ENCODE measurements at regions not wholly inside any gene's neighbourhood (a gene's known extent, or its start where the extent isn't known, plus 50 kb on each side); places are given as distances from the start of the nearest gene placed in this dataset.

- H3K4me3 ChIP-seq (ENCODE audit: low read depth, poor library complexity, severe bottlenecking), result no peak overlapping the region
- DNase-seq (ENCODE audit: low spot score in 2 of 2), result no peak
- WGBS, 2 donors, result 59 to 69% methylated on average over 3 of the region's 3 CpGs
- TF ChIP-seq POLR2A (IDR thresholded peaks at IDR 0.05) (no peak), CTCF (IDR thresholded peaks at IDR 0.05) (no peak)
- intact Hi-C loops (cut with DNase I; ENCODE audit: low total_unique reads), result no loop called here
These were observed 823.1 kb downstream of the SORCS1 start for GRCh38 chr10:106341356-106341755.

DNA sequence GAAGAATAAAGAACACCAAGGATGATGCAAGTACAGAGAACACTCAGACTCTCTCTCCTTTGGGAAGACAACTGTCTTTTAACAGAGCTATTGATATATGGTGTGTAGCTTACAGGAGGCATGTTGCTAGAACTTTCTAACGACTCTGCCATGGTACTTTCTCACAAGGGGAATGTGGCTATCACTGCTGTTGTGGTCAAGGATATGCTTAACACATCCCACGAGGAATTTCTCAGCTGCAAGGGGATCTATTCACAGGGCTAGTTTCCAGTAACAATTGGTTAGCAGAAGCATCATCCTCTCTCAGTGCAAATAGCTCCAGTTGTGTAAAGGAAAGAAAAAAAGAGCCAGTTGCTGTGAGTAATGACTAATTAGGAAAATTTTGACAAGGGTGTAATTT lies 826.0 kb downstream of the SORCS1 start:
- no peak for DNase-seq (ENCODE audit: low spot score in 2 of 2)
- intact Hi-C loops (cut with DNase I; ENCODE audit: low total_unique reads), result no loop called here
- TF ChIP-seq CTCF (IDR thresholded peaks at IDR 0.05) (no peak), POLR2A (IDR thresholded peaks at IDR 0.05) (no peak)
- no peak overlapping the region for H3K4me3 ChIP-seq (ENCODE audit: low read depth, poor library complexity, severe bottlenecking)
- 32 to 40% methylated on average over 2 of the region's 2 CpGs for WGBS, 2 donors

DNA sequence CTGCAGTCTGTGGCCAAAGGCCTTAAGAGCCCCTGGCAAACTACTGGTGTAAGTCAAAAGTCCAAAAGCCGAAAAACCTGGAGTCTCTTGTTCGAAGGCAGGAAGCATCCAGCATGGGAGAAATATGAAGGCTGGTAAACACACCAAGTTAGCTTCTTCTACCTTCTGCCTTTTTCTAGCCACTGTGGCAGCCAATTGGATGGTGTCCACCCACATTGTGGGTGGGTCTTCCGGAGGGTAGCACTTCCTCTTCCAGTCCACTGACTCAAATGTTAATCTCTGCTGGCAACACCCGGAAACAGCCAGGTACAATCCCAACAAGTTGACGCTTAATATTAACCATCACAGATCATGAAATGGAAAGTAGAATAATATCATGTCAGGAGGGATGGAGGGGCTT lies 827.6 kb downstream of the SORCS1 start:
- DNase-seq (ENCODE audit: low spot score in 2 of 2), result no peak
- no peak overlapping the region for H3K4me3 ChIP-seq (ENCODE audit: low read depth, poor library complexity, severe bottlenecking)
- intact Hi-C loops (cut with DNase I; ENCODE audit: low total_unique reads), result no loop called here
- WGBS, 2 donors, result 89 to 91% methylated on average over 5 of the region's 5 CpGs
- TF ChIP-seq CTCF (IDR thresholded peaks at IDR 0.05), result no peak
- no peak for TF ChIP-seq POLR2A (IDR thresholded peaks at IDR 0.05)

DNA sequence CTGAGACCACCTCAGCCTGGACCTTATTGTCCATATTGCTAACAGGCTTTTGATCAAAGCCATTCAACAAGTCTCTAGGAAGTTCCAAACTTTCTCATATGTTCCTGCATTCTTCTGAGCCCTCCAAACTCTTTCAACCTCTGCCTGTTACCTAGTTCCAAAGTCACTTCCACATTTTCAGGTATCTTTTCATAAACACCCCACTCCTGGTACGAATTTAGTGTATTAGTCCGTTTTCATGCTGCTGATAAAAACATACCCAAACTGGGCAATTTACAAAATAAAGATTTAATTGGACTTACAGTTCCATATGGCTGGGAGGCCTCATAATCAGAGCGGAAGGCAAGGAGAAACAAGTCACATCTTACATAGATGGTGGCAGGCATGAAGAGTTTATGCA lies 836.8 kb downstream of the SORCS1 start:
- intact Hi-C loops (cut with DNase I; ENCODE audit: low total_unique reads), result no loop called here
- 82 to 85% methylated on average over 3 of the region's 3 CpGs for WGBS, 2 donors
- no peak overlapping the region for H3K4me3 ChIP-seq (ENCODE audit: low read depth, poor library complexity, severe bottlenecking)
- DNase-seq (ENCODE audit: low spot score in 2 of 2), result no peak
- TF ChIP-seq CTCF (IDR thresholded peaks at IDR 0.05) (no peak), POLR2A (IDR thresholded peaks at IDR 0.05) (no peak)

- TF ChIP-seq POLR2A (IDR thresholded peaks at IDR 0.05) (no peak), CTCF (IDR thresholded peaks at IDR 0.05) (no peak)
- 71 to 91% methylated on average over 3 of the region's 3 CpGs for WGBS, 2 donors
- intact Hi-C loops (cut with DNase I; ENCODE audit: low total_unique reads), result no loop called here
- no peak overlapping the region for H3K4me3 ChIP-seq (ENCODE audit: low read depth, poor library complexity, severe bottlenecking)
- DNase-seq (ENCODE audit: low spot score in 2 of 2), result no peak
These were observed 843.6 kb downstream of the SORCS1 start for GRCh38 chr10:106320876-106321275.

DNA sequence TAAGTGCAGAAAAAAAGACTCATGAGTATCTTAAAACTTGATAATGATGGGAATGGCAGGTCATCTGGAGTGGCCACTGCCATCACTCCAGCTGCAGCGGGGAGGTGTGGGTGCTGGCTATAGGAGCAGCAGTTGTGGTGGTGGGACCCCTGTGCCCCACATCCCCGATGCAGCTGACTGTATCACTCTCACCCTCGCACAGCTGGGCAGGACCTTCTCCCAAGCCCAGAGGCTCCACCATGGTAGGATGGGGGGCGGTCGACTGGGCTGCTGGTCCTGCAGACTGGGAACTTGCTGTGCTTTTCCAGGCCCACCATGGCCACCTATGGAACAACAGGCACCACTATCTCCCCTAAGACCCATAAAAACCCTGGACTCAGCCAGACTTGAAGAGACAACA lies 844.4 kb downstream of the SORCS1 start:
- 82 to 87% methylated on average over 5 of the region's 5 CpGs for WGBS, 2 donors
- TF ChIP-seq CTCF (IDR thresholded peaks at IDR 0.05) (no peak), POLR2A (IDR thresholded peaks at IDR 0.05) (no peak)
- no peak for DNase-seq (ENCODE audit: low spot score in 2 of 2)
- H3K4me3 ChIP-seq (ENCODE audit: low read depth, poor library complexity, severe bottlenecking), result no peak overlapping the region
- intact Hi-C loops (cut with DNase I; ENCODE audit: low total_unique reads), result no loop called here

Measured in lower leg skin (tissue), 4 donors.